ENCODE measurements at regions not wholly inside any gene's neighbourhood (a gene's known extent, or its start where the extent isn't known, plus 50 kb on each side); places are given as distances from the start of the nearest gene placed in this dataset.

- H3K9ac ChIP-seq (ENCODE audit: low read length) = peak overlapping the region; percentile 8
- no peaks in the 10 kb centered on the region for H3K36me3 ChIP-seq (ENCODE audit: control insufficient read depth, insufficient read depth, low read length, severe bottlenecking)
- no peaks in the 10 kb centered on the region for H3K27me3 ChIP-seq (replicated peaks; ENCODE audit: control insufficient read depth, insufficient read depth, low read length)
- DNase-seq (ENCODE audit: low read depth) = no peak
- H3K4me3 ChIP-seq (ENCODE audit: low read length) = no peak overlapping the region
- peaks cover 46% of the 10 kb centered on the region for H3K4me1 ChIP-seq (ENCODE audit: control insufficient read depth, insufficient read depth, low read length)
- H3K9me3 ChIP-seq (ENCODE audit: control insufficient read depth, low read length) = peaks cover 9% of the 10 kb centered on the region
Measured at GRCh38 chr3:73772076-73772886, 147.5 kb upstream of the PDZRN3 start.

GRCh38 chr3:73768524-73769308 is 144.0 kb upstream of the PDZRN3 start:
- Histone ChIP-seq H3K9me3 (ENCODE audit: control insufficient read depth, low read length) (peaks cover 9% of the 10 kb centered on the region), H3K4me3 (ENCODE audit: low read length) (no peak overlapping the region), H3K9ac (ENCODE audit: low read length) (no peak overlapping the region), H3K4me1 (ENCODE audit: control insufficient read depth, insufficient read depth, low read length) (peaks cover 45% of the 10 kb centered on the region), H3K27me3 (replicated peaks; ENCODE audit: control insufficient read depth, insufficient read depth, low read length) (no peaks in the 10 kb centered on the region), H3K36me3 (ENCODE audit: control insufficient read depth, insufficient read depth, low read length, severe bottlenecking) (no peaks in the 10 kb centered on the region)
- peak; percentile 44 for DNase-seq (ENCODE audit: low read depth)

DNA sequence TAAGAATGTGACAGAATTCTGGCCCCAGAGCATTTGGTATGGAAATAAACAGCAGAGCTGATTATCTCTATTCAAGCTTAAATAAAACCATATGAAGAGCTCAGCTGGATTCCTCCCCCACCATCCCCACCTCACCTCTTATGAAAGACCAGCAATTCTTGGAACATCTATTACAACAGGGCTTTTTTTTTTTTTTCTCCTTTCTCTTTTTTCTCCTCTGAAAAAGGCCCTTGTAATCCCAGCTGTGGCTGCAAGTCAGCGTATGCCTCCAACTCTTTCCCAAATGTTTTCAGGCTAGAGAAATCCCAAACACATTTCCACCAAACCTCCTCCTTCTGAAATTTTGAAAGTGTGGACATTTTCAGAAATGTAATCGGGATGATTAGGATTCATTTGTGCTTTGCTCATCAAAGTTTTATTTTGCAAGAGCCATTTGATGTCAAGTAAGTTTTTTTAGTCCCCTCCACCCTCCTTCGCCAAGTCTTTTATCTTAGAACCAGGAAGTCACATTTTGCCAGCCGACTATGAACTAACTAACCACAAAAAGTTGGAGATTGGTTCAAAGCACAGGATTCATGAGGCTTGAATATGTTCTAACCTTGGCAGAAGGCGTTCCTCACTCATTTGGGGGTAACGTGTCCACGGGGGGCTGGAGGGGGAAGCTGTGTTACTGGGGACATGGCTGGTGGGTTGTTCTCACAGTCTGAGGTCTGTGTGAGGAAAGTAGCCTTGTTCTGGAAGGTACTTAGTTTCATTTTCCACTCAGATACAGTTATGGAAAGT is 142.0 kb upstream of the PDZRN3 start:
- Histone ChIP-seq H3K9me3 (ENCODE audit: control insufficient read depth, low read length) (peaks cover 9% of the 10 kb centered on the region), H3K27me3 (replicated peaks; ENCODE audit: control insufficient read depth, insufficient read depth, low read length) (no peaks in the 10 kb centered on the region), H3K4me3 (ENCODE audit: low read length) (peak overlapping the region; percentile 76), H3K9ac (ENCODE audit: low read length) (peak overlapping the region; percentile 85), H3K4me1 (ENCODE audit: control insufficient read depth, insufficient read depth, low read length) (peaks cover 30% of the 10 kb centered on the region), H3K36me3 (ENCODE audit: control insufficient read depth, insufficient read depth, low read length, severe bottlenecking) (no peaks in the 10 kb centered on the region)
- peak; percentile 93 for DNase-seq (ENCODE audit: low read depth)

DNA sequence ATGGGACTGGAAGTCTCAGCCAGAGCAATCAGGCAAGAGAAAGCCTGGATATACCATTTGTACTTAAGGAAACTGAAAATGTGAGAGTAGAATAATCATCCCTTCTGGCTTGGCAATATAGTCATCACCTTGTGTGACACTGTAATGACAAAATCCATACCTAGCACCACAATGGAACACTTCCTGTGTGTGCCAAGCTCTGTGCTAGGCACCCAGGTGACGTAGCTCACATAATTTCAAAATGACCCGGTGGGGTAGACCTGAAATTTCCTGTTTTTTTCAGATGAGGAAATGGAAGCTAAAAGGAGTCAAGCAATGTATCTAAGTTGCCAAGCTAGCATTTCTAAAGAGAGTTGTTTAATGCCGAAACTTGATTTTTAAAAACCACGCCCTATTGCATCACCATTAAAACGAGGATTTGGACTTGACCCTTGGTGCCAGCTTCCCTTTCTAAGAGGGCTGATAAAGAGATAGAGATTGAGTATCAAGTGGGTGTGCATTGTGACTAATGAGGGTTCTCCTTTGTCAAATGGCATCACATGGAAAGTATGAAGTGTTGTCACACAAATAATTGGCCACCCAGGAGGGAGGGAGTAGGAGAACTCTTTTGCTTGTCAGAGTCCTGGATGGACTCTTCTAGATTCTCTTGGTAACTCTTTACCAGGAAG is 141.3 kb upstream of the PDZRN3 start:
- Histone ChIP-seq H3K27me3 (replicated peaks; ENCODE audit: control insufficient read depth, insufficient read depth, low read length) (no peaks in the 10 kb centered on the region), H3K9ac (ENCODE audit: low read length) (peak overlapping the region; percentile 85), H3K4me3 (ENCODE audit: low read length) (peak overlapping the region; percentile 76), H3K9me3 (ENCODE audit: control insufficient read depth, low read length) (peaks cover 9% of the 10 kb centered on the region), H3K36me3 (ENCODE audit: control insufficient read depth, insufficient read depth, low read length, severe bottlenecking) (no peaks in the 10 kb centered on the region), H3K4me1 (ENCODE audit: control insufficient read depth, insufficient read depth, low read length) (peaks cover 30% of the 10 kb centered on the region)
- no peak for DNase-seq (ENCODE audit: low read depth)

- no peaks in the 10 kb centered on the region for H3K36me3 ChIP-seq (ENCODE audit: control insufficient read depth, insufficient read depth, low read length, severe bottlenecking)
- H3K9ac ChIP-seq (ENCODE audit: low read length) = no peak overlapping the region
- H3K4me1 ChIP-seq (ENCODE audit: control insufficient read depth, insufficient read depth, low read length) = peaks cover 28% of the 10 kb centered on the region
- H3K9me3 ChIP-seq (ENCODE audit: control insufficient read depth, low read length) = no peaks in the 10 kb centered on the region
- H3K4me3 ChIP-seq (ENCODE audit: low read length) = no peak overlapping the region
- no peaks in the 10 kb centered on the region for H3K27me3 ChIP-seq (replicated peaks; ENCODE audit: control insufficient read depth, insufficient read depth, low read length)
- DNase-seq (ENCODE audit: low read depth) = no peak
Measured at GRCh38 chr3:73762855-73763254, 138.1 kb upstream of the PDZRN3 start.

- no peaks in the 10 kb centered on the region for H3K36me3 ChIP-seq (ENCODE audit: control insufficient read depth, insufficient read depth, low read length, severe bottlenecking)
- H3K4me3 ChIP-seq (ENCODE audit: low read length) = peak overlapping the region; percentile 71
- no peaks in the 10 kb centered on the region for H3K9me3 ChIP-seq (ENCODE audit: control insufficient read depth, low read length)
- peak; percentile 36 for DNase-seq (ENCODE audit: low read depth)
- no peaks in the 10 kb centered on the region for H3K27me3 ChIP-seq (replicated peaks; ENCODE audit: control insufficient read depth, insufficient read depth, low read length)
- H3K9ac ChIP-seq (ENCODE audit: low read length) = peak overlapping the region; percentile 72
- peaks cover 10% of the 10 kb centered on the region for H3K4me1 ChIP-seq (ENCODE audit: control insufficient read depth, insufficient read depth, low read length)
Measured at GRCh38 chr3:73759297-73759711, 134.6 kb upstream of the PDZRN3 start.

- Histone ChIP-seq H3K4me3 (ENCODE audit: low read length) (no peak overlapping the region), H3K9ac (ENCODE audit: low read length) (no peak overlapping the region), H3K27me3 (replicated peaks; ENCODE audit: control insufficient read depth, insufficient read depth, low read length) (no peaks in the 10 kb centered on the region), H3K4me1 (ENCODE audit: control insufficient read depth, insufficient read depth, low read length) (peaks cover 10% of the 10 kb centered on the region), H3K9me3 (ENCODE audit: control insufficient read depth, low read length) (no peaks in the 10 kb centered on the region), H3K36me3 (ENCODE audit: control insufficient read depth, insufficient read depth, low read length, severe bottlenecking) (no peaks in the 10 kb centered on the region)
- DNase-seq (ENCODE audit: low read depth) = no peak
Measured at GRCh38 chr3:73757536-73757935, 132.8 kb upstream of the PDZRN3 start.

DNA sequence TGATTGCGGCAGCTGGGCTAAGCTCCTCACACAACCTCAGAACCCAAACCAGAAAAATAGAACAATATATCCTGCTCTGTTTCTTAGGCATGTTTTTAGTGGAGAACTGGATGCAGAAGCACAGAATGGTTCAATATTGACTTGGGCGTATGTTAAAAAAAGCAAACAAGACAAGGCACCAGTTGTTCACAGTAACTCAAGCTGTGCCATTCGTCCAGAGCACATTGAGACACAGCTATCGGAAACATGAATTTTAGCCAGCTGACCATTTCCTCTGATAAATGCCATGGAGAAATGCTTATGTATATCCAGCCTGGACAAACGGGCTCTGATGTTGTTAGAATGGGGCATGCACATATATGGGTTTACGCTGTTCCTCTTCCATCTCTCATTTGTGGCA is 129.2 kb upstream of the PDZRN3 start:
- no peak for DNase-seq (ENCODE audit: low read depth)
- H3K4me1 ChIP-seq (ENCODE audit: control insufficient read depth, insufficient read depth, low read length) = peaks cover 1% of the 10 kb centered on the region
- no peaks in the 10 kb centered on the region for H3K36me3 ChIP-seq (ENCODE audit: control insufficient read depth, insufficient read depth, low read length, severe bottlenecking)
- H3K4me3 ChIP-seq (ENCODE audit: low read length) = no peak overlapping the region
- no peak overlapping the region for H3K9ac ChIP-seq (ENCODE audit: low read length)
- no peaks in the 10 kb centered on the region for H3K9me3 ChIP-seq (ENCODE audit: control insufficient read depth, low read length)
- H3K27me3 ChIP-seq (replicated peaks; ENCODE audit: control insufficient read depth, insufficient read depth, low read length) = no peaks in the 10 kb centered on the region

DNA sequence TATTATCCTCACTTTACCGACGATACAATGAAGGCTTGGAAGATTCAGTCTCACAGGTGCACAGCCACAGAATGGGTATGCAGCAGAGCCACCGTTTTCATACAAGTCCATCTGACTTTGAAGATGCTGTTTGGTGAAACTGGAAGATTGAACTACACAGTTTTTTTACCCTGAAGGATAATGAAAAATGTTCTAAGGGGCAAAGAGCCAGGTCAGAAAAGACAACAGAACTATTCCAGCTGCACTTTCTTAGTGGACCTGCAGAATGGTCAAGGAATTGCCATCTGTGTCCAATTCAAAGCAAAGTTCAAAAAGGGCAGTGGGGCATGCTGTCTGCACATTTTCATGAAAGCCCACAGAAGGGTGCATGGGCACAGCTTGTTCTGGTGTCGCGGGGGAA is 127.6 kb upstream of the PDZRN3 start:
- Histone ChIP-seq H3K36me3 (ENCODE audit: control insufficient read depth, insufficient read depth, low read length, severe bottlenecking) (no peaks in the 10 kb centered on the region), H3K4me3 (ENCODE audit: low read length) (no peak overlapping the region), H3K9me3 (ENCODE audit: control insufficient read depth, low read length) (no peaks in the 10 kb centered on the region)

GRCh38 chr3:73746623-73747022 is 121.9 kb upstream of the PDZRN3 start:
- Histone ChIP-seq H3K27me3 (replicated peaks; ENCODE audit: control insufficient read depth, insufficient read depth, low read length) (no peaks in the 10 kb centered on the region), H3K9ac (ENCODE audit: low read length) (no peak overlapping the region), H3K4me1 (ENCODE audit: control insufficient read depth, insufficient read depth, low read length) (peaks cover 10% of the 10 kb centered on the region), H3K4me3 (ENCODE audit: low read length) (no peak overlapping the region), H3K36me3 (ENCODE audit: control insufficient read depth, insufficient read depth, low read length, severe bottlenecking) (no peaks in the 10 kb centered on the region), H3K9me3 (ENCODE audit: control insufficient read depth, low read length) (no peaks in the 10 kb centered on the region)
- DNase-seq (ENCODE audit: low read depth) = no peak

More for the DNA sequence above, 127.6 kb upstream of the PDZRN3 start:
- H3K9ac ChIP-seq (ENCODE audit: low read length) = no peak overlapping the region
- H3K4me1 ChIP-seq (ENCODE audit: control insufficient read depth, insufficient read depth, low read length) = no peaks in the 10 kb centered on the region
- H3K27me3 ChIP-seq (replicated peaks; ENCODE audit: control insufficient read depth, insufficient read depth, low read length) = no peaks in the 10 kb centered on the region
- DNase-seq (ENCODE audit: low read depth) = no peak
